Stomach (tissue), 4 donors: ENCODE measurements at regions not wholly inside any gene's neighbourhood (a gene's known extent, or its start where the extent isn't known, plus 50 kb on each side); places are given as distances from the start of the nearest gene placed in this dataset.

Experiments
- POLR2A ChIP-seq, 4 donors: fragments of 450-650 bp; IDR thresholded peaks; one replicate each; pipeline ENCODE4 v1.6.1; 2016; ENCODE audit warnings: antibody characterized with exemption in 4 of 4, control low read depth in 2 of 4, mild to moderate bottlenecking in 1 of 4, moderate library complexity in 1 of 4
- TF ChIP-seq, protein P1 (sequence below), 7 experiments: fragments of 450-650 bp in 4 of 7; fragments of 200-600 bp in 3 of 7; sonication (generic) in 3 of 7; IDR thresholded peaks; one replicate each; pipeline ENCODE4 v1.5.1; 2016 to 2019; ENCODE audit warnings: antibody characterized with exemption in 7 of 7, control low read depth in 2 of 7, mild to moderate bottlenecking in 1 of 7

DNA sequence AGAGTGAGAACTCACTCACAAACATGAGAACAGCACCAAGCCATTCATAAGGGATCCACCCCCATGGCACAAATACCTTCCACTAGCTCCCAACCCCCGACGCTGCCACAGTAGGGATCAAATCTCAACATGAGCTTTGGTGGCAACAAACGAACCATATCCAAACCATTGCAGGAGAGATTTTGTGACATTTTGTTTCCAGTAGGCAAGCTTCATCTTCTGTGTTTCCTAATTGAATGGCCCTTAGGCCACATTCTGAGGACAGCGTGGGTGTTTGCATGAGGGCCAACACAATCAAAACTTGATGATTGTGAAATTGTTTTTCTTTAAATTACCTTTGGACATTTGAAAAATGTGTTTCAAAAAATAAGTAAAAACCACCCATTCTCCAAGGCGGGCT, 102.6 kb upstream of the LNX1 start:
- TF ChIP-seq, protein P1, sequence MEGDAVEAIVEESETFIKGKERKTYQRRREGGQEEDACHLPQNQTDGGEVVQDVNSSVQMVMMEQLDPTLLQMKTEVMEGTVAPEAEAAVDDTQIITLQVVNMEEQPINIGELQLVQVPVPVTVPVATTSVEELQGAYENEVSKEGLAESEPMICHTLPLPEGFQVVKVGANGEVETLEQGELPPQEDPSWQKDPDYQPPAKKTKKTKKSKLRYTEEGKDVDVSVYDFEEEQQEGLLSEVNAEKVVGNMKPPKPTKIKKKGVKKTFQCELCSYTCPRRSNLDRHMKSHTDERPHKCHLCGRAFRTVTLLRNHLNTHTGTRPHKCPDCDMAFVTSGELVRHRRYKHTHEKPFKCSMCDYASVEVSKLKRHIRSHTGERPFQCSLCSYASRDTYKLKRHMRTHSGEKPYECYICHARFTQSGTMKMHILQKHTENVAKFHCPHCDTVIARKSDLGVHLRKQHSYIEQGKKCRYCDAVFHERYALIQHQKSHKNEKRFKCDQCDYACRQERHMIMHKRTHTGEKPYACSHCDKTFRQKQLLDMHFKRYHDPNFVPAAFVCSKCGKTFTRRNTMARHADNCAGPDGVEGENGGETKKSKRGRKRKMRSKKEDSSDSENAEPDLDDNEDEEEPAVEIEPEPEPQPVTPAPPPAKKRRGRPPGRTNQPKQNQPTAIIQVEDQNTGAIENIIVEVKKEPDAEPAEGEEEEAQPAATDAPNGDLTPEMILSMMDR (IDR thresholded peaks at IDR 0.05), result no peak
- no peak for TF ChIP-seq POLR2A (IDR thresholded peaks at IDR 0.05)
